ENCODE measurements at regions not wholly inside any gene's neighbourhood (a gene's known extent, or its start where the extent isn't known, plus 50 kb on each side); places are given as distances from the start of the nearest gene placed in this dataset.

DNA sequence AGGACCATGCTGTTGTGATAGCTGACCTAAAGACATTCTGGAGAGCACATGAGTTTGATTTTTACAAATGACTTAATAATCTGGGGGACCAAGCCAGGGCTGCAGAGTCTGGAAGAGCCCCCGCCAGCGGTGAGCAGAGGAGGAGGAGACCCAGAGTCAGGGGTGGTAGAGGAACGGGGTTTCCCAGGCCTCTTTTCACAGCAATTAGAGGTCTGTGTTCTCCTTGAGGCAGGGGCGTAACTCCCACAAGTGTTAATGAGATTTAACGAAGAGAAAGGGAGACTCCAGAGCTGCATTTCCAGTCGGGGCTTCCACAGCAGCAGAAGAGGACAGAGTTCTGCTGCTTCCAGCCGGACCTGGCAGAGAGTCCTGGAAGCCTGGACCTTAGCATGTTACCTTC, 137.9 kb upstream of the SLC24A2 start:
- dilution Hi-C loops (cut with HindIII; ENCODE audit: low sequenced_read_pairs, unreplicated experiment) (no loop called here), intact Hi-C loops (cut with micrococcal nuclease) (loop anchor here (1.0 to 10.0 kb wide), 6 partner anchors 430 to 1185 kb away; no protein-coding TSS in a partner anchor), in situ Hi-C loops (cut with MboI; ENCODE audit: low sequenced_read_pairs) (loop anchor here (5.0 to 10.0 kb wide), 4 partner anchors 428 to 1188 kb away; no protein-coding TSS in a partner anchor)
- Histone ChIP-seq H3K79me1 (ENCODE audit: low read depth in 1 of 2, low read length in 2 of 2) (no peaks in the 10 kb centered on the region), H2AK5ac (ENCODE audit: low read depth, low read length) (no peak overlapping the region; the same call in 1 of the 2 replicates), H3K9me1 (ENCODE audit: insufficient read depth, low read length) (no peaks in the 10 kb centered on the region), H3K23ac (ENCODE audit: low read depth, low read length) (no peak overlapping the region), H3K36me3 (ENCODE audit: control insufficient read depth, insufficient read depth, low read length) (no peaks in the 10 kb centered on the region), H3K4me3 (ENCODE audit: insufficient read depth, low read depth, low read length) (no peak overlapping the region), H3K4me1 (ENCODE audit: control insufficient read depth, insufficient read depth, low read length) (no peaks in the 10 kb centered on the region), H3K9ac (ENCODE audit: low read depth, low read length) (no peak overlapping the region), H2BK20ac (ENCODE audit: low read depth, low read length) (no peak overlapping the region), H3K9me3 (ENCODE audit: control insufficient read depth, insufficient read depth, low read length) (no peaks in the 10 kb centered on the region), H4K8ac (ENCODE audit: low read depth in 2 of 2, low read length in 2 of 2) (no peak overlapping the region), H3K56ac (ENCODE audit: extremely low read depth, insufficient read depth, low read length) (no peak overlapping the region), H4K20me1 (ENCODE audit: insufficient read depth, low read length) (no peaks in the 10 kb centered on the region), H4K91ac (ENCODE audit: insufficient read depth, low read depth, low read length) (no peak overlapping the region), H2BK120ac (ENCODE audit: low read depth, low read length) (no peak overlapping the region), H3K27me3 (ENCODE audit: control insufficient read depth, insufficient read depth, low read length) (peaks cover 17% of the 10 kb centered on the region), H4K5ac (ENCODE audit: low read depth, low read length) (no peak overlapping the region), H3K4me2 (ENCODE audit: low read depth, low read length) (no peak overlapping the region), H3K14ac (replicated peaks; ENCODE audit: low read depth, low read length) (no peak overlapping the region), H2AFZ (replicated peaks; ENCODE audit: low read length, poor library complexity) (peak overlapping the region; percentile 21), H3K18ac (ENCODE audit: low read depth, low read length) (no peak overlapping the region), H3K27ac (ENCODE audit: insufficient read depth, low read length) (no peak overlapping the region), H2BK15ac (ENCODE audit: low read depth, low read length) (no peak overlapping the region), H2BK5ac (ENCODE audit: low read depth, low read length, poor library complexity, severe bottlenecking) (no peak overlapping the region), H2AK9ac (replicated peaks; ENCODE audit: low read depth, low read length, poor library complexity) (no peak overlapping the region), H3K4ac (ENCODE audit: low read depth, low read length) (no peak overlapping the region)
- DNase-seq: no peak
- ChIA-PET CTCF (interaction anchor here (0.5 to 1.1 kb wide), 3 partner anchors 989 to 1185 kb away, joined by 3 to 4 read pairs (median 3); no protein-coding TSS in a partner anchor), POLR2A (ENCODE audit: unreplicated experiment) (no interaction called here)
- no CpG with 5 or more reads among the region's 7 CpGs for WGBS, 2 experiments (ENCODE audit: extremely low coverage in 2 of 2, insufficient read length in 1 of 2)
- TF ChIP-seq MAZ (IDR thresholded peaks at IDR 0.05; ENCODE audit: borderline replicate concordance, low read depth, low read length): no peak
- no peak for TF ChIP-seq BHLHE40 (IDR thresholded peaks at IDR 0.05; ENCODE audit: low read depth, low read length)
- no peak for TF ChIP-seq FOS (IDR thresholded peaks at IDR 0.05; ENCODE audit: low read depth, low read length)
- TF ChIP-seq MXI1 (IDR thresholded peaks at IDR 0.05; ENCODE audit: borderline replicate concordance, low read depth, low read length): no peak
- no peak for TF ChIP-seq MAFK (IDR thresholded peaks at IDR 0.05; ENCODE audit: low read depth, low read length)
- TF ChIP-seq NFE2L2 (IDR thresholded peaks at IDR 0.05; ENCODE audit: low read depth, low read length): no peak
- TF ChIP-seq RCOR1 (IDR thresholded peaks at IDR 0.05; ENCODE audit: insufficient replicate concordance, low read length): no peak
- no peak for ATAC-seq (ENCODE audit: low read depth)
- no TSS peak for BruUV-seq (replicated peaks)
